Activated CD4-positive, alpha-beta T cell treated with anti-CD3 and anti-CD28 coated beads for 1 hour (primary cell): ENCODE measurements at regions not wholly inside any gene's neighbourhood (a gene's known extent, or its start where the extent isn't known, plus 50 kb on each side); places are given as distances from the start of the nearest gene placed in this dataset.

Experiments used
- DNase-seq: peaks from one replicate; pipeline ENCODE4 v3.0.0-alpha.2; 2020

DNA sequence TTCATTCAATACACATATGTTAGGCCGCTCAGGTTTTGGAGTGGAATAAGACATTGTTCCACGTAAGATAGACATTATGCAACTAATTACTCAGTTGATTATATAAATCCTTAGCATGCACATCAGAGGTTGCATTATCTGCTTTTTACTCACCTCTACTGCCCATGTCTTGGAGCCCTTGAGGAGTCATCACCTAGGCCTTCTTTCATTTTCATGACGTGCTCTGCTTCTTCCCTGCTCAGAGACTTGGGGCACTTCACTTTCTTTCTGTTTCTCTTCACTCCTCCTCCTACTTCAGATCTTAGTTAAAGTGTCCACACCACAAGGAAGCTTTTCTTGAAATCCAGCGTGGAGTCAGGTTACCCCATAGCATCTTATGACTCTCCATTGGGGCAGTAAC, 241.1 kb downstream of the TLR4 start:
- no peak for DNase-seq

DNA sequence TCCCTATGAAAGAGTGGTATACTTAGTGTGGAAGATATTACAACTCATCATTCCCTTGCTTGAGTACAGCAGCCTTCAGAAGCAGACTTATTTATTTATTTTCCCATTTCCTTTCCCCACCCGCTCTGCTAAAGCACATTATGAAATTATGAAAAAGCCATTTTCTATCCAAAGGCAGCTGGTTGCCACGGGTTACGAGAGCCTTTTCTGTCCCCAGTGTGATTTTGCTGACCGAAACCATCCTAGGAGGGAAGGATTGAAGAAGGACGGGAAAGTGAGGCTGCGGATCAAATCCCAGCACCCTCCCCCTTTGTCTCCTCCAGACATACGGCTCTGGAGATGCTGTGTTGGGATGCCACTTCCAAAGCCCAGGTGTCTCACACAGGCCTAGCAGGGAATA, 246.9 kb downstream of the TLR4 start:
- DNase-seq, result no peak

DNA sequence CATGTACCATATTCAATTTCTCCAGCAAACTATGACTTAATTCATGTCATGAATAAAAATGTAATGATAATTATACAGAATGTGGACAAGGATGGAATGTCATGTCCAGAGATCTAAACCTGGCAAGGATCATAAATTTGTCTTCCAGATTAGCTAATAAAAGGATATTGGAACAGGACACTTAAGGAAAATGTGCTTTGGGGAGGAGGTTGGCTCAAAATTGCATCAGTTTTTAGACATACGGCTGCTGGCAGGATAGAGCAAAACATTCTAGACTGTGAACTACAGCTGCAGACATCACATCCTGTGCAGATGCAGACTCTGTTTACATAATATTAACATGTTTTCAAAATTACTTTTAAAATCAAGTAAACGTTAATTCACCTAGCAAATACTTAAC, 248.4 kb downstream of the TLR4 start:
- no peak for DNase-seq

DNA sequence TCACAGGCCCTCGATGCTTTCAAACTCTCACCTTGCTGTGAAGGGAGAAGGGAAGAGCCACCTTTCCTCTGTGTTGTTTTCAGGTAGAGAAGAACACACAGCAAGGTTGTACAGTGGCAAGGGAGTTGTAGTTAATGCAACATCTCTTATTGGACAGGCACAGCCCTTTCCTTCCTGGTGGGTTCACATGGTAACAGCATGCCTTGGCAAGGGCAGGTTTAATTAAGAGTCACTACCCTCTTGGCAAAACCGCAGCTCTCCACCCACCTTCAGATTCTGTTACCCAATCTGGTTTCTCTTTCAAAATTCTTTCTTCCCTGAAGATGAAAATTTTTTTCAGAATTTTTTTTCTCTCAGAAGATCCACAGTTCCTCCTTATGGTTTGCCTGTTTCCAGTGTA, 253.1 kb downstream of the TLR4 start:
- no peak for DNase-seq

DNA sequence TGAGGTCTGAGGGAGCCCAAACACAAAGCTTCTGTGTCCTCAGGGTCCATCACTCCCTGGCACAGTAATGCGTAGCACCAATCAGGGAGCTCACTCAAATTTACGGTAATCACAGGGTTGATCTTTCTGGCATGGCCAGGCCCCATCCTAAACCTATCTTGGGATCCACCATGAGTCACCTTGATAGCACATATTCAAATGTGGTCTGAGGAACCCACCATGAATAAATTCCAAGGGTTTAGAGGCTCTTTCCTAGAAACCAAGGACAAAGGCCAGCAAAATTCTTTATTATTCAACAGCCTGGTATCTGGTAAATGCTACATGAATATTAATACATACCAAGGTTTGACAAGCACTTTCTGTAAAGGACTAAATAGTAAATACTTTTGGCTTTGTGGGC, 254.5 kb downstream of the TLR4 start:
- DNase-seq, result no peak

DNA sequence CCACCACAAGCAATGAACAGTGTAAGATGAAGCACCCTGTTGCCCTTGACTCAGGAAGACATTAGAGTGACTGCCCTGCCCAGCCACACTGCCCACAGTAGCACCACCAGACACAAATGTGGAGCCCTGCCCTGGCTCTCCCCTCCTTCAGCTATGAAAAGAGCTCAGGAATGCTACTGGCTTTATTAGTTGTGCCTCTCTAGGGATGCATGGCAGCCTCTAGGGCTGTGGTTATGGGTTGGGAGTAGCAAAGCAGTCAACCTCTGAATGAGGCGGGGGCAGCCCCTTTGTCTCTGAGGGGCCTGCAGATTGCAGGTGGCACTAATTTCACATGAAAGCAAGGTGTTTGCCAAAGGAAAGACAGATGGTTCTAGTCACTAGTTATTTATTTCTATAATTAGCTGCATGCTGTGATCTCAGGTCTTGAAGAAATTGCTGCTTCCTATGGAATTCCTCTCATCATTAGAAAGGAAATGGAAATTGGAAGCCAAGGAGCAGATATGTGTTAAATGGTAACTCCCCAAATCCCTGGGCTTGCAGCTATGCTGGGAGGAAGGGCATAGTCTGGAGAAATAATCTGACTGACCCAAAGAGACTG, 259.4 kb downstream of the TLR4 start:
- DNase-seq, result no peak

DNA sequence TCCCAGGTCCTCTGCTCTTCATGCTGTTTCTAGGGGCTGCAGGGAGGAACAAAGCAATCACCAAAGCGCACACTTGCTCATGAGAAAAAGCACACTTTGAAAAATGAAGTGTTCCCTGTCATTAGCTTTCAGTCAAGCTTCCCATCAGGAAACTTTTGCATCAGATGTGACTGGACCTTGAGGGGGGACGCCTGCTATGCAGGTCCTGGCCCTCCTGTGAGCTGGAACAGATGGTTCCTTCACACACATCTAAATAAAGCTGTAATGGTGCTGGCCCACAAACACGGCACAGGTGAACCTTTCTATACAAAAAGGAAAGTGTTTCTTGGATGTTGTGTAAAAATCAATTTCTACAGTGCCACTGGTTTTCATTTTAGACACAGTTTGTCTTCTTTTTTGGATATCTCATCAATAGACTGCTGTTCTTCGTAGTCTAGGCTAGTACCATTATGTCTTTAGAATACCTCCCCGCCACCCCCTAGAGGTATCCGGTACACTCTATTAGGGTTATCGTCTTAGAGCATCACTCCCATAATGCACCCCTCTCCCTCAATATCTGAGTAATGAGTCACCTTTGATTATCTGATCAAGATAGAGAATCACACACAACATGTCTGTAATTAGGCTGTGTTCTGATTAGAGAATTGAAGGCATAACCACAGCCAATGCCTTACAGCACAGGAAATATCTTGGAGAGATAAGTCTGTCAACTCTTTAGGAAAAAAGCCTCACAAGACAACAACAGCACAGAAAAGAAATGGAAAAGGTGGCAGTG, 266.3 kb downstream of the TLR4 start:
- DNase-seq, result no peak

DNA sequence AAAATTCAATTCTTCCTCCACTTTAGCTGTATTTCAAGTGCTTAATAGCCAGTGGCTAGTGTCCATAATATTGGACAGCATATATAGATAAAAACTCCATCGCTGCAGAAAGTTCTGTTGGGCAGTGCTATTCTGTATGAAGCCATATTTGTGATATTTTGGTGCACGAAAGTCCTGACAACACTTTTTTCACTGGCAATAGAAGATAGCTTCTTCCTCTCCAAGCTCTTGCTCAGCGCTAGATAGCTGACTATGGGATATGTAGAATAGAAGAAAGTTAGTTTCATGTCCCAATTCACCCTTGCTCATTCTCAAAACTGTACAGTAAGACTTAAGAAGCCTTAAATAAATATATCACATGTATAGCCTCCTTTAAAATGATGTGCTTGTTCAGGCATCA, 269.9 kb downstream of the TLR4 start:
- no peak for DNase-seq

DNA sequence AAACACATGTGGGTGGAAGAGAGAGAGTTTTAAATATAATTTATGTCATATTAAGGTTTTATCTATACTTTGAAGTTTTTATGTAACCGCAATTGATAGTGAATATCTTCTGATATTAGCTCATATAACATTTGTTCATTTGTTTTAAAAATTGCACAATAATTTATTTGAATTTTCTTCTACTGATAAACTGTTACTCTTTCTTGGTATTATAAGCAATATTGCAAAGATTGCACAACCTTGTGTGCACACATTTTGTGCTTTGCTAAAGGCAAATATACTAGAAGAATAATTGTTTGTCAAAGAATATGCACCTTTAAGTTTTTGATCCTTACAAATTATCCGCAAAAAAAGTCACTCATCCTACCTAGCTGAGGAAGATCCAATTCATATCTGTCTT, 275.7 kb downstream of the TLR4 start:
- no peak for DNase-seq

DNA sequence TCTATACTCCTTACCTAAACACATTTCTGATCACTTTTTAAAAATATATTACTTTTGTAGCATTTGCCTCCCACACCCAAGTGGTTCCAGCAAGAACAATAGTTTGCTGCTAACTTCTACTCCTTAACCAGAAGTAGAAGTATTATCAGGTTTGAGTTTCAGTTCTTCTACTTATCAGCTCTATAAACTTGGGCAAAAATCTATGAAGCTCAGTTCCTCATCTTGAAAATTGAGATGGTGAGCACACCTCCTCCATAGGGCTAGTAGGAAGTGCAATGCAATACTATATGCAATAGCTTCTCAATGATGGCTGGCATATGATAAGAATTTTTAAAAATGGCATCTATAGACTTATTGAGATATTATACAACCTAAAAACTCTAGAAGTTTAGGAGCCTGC, 283.7 kb downstream of the TLR4 start:
- no peak for DNase-seq

DNA sequence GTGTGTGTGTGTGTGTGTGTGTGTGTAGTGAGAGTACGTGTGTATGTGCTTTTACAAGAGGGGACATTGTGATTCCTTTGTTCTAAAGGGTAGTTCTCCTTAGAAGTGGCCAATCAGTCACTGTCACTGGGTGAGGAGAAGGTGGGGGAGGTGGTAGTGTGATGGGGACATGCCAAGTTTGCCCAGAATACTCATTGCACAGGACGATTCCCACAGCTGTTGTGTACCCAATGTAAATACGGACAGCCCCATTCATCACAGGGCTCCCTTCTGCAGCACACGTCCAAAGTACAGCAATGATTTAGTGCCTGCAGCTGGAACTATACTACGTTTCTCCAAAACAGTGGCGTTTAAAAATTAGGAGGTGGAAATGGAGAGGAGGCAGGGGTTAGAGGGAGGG, 287.8 kb downstream of the TLR4 start:
- DNase-seq, result no peak

DNA sequence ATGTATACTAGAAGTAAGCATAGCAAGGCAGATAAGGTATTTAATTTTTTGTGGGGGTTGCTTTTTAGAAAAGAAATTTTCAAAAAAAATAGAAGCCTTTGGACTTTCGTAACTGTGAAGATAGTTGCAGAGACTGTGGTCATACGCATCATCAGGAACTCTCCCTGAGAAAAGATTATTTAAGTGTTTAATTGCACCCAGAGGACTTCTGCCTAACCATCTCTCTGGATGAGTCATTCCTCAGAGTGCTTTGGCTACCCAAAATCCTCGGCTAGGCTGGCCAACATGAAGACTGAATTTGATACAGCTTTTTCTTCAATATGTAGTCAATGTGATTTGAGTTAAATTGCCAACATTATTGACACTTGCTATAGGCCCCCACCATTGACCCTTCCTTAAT, 296.4 kb downstream of the TLR4 start:
- no peak for DNase-seq

DNA sequence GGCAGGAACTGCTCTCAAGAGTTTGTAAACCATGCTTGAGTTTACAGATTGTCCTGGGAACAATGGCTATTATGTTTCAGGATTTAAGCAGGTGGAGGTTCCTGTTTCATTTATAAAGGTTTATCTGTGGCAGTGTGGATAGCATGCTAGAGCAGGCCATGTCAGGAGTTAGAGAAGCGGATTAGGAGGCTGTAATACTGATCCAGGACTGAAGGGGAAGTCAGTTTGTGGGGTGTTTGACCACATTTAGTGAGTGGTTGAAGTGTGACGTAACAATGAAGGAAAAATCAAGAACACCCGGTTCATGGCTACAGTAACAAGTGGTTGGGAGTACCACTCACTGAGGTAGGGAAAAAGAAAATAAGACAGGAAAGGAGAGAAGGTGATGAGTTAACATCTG, 299.0 kb downstream of the TLR4 start:
- no peak for DNase-seq

DNA sequence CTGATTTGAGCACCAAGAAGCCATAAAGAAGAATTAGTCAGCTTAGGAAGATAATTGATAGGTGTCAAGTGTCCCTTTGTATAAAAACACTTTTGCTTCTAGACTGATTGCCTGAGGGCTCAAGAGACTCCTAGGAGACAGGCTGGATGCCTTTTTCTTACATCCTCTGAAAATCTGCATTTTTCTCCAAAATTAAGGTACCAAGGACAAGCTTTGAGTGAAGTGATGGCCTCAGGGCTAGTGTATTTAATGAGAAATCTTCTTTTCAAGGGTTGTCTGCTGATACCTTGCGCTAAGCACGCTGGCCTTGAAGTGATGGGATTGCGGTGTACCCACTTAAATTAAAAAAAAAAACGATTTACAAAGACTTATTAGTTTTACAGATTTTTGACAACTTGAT, 304.0 kb downstream of the TLR4 start:
- no peak for DNase-seq

DNA sequence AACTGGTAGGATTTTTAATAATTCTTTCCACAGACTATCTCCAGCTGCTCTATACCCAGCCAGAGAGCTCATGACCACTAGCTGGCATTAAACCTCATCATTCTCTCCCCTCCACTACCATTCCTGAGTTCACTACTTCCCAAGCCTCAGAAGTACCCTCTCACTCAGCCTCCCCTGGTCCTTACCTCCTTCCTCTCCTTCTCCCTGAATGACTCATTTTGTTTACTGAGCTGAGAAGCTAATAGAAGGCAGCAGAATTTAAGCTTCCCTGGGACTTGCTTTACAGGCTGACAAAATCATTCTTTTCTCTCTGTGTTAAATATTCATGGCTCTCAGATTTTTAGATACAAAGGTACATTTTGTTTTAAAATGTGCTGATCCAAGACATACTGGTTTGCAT, 305.4 kb downstream of the TLR4 start:
- DNase-seq, result no peak

DNA sequence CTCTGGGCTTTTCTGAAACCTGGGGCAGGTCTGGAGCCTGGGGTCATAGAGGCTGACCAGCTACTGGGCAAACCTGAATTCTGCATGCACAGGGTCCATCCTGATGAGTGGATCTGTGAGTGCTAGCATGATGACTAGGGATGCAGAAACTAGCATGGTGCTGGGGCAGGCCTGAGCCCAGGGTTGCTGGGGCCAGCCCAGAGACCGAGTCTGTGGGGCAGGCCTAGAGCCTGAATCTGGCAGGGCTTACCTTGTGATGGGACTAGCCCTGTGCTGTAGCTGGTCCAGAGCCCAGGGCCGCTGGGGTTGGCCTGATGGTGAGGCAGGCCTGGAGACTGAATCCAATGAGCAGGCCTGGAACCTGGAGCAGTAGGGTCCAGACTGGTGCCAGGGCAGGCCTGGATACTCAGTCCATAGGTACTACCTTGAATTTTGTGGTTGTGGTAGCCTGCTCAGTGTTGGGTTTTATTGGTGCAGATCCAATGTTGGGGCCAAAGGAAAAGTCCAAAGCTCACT, 313.5 kb downstream of the TLR4 start:
- DNase-seq, result no peak

DNA sequence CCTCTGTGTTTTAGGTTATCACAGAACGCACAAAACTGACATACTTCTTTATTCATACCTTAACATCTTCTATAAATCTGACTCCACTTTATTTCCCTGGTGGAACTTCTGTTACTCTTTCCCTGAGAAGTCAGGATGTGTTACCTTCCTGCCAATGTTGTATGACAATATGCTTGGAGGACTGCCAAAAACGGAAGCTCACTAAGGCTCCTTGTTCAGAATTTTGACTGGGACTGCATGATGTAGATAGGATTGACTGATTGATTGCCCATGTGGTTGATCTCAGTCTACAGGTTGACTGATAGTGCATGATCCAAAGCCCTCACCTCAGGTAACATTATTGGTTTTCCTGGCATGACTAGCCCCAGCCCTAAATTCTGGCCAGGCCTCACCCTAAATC, 319.4 kb downstream of the TLR4 start:
- no peak for DNase-seq

DNA sequence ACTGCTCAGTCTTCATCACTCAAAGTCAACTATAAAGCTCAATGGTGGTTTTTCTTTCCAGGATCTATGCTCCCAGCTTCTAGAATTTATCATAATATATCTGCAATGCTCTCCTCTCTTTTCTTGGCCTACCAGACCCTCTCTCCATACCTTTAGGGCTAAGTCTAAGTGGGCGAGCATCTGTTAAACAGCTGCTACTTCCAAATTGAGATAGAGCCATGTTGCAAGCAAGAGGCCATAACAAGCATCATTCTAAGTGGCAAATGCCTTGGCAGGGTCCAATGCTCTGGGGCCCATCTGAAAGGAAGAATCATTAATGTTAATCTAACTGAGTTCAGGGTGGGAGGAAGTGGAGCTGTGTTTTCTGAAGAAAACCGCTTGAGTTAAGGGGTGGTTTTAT, 324.0 kb downstream of the TLR4 start:
- DNase-seq, result no peak

DNA sequence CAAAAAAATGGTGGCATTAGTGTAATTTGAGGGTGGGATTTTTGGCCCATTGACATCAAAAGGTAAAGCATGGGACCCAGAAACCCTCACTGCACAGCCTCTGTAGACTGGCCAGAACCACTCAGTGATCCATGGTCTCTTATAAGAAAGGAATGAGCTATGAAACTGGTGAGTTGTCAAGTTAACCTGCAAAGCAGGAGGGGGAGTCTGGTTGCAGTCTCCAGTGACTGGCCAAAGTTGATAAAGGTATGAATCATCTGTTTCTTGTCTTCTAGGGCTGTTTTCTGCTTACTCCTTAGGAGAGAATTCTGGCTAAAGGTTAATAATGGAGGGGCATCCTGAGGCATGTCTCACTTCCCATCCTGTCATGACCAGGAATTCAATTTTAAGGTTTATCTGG, 325.2 kb downstream of the TLR4 start:
- DNase-seq, result no peak

DNA sequence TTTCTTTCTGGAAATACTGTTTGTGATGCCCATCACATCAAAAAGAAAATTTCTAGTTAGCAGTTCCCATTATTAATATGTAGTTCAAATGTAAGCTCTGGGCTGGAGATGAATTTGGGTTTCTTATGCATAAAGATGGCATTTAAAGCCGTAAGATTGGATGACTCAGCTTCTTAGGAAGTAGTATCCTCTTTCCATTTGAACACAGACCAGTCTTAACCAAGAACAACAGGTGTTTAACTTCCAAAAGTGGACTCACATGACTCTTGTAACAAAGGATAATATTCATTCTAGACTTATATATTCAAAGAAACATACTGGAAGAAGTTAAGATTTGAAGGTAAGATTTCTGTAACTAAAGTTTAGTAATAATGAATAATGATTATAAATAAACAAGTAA, 330.5 kb downstream of the TLR4 start:
- no peak for DNase-seq

DNA sequence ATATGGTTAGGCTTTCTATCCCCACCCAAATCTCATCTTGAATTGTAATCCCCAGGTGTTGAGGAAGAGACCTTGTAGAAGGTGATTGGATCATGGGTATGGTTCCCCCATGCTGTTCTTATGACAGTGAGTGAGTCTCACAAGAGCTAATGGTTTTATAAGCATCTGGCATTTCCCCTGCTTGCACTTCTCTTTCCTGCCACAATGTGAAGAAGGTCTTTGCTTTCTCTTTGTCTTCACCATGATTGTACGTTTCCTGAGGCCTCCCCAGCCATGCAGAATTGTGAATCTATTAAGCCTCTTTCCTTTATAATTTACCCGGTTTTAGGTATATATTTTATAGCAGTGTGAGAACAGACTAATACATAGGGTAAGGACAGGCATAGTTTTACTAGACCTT, 334.5 kb downstream of the TLR4 start:
- DNase-seq, result no peak

DNA sequence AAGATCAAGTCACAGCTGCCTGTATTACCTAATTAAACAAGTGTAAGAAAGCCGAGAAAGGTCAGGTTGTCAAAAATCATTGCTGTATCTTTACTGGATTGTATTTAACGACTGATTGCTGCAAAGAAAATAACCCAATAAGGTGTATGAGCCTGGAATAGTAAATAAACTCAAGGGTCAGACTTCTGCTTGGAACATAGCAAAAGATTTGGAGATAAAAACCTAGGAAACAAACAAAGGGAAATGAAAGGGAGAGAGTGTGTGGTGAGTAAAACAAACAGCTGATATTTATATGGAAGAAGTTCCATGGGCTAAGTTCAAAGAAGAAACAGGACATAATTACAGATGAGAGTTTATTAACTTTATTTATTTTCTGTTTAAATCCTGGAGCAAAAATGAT, 354.0 kb downstream of the TLR4 start:
- no peak for DNase-seq

DNA sequence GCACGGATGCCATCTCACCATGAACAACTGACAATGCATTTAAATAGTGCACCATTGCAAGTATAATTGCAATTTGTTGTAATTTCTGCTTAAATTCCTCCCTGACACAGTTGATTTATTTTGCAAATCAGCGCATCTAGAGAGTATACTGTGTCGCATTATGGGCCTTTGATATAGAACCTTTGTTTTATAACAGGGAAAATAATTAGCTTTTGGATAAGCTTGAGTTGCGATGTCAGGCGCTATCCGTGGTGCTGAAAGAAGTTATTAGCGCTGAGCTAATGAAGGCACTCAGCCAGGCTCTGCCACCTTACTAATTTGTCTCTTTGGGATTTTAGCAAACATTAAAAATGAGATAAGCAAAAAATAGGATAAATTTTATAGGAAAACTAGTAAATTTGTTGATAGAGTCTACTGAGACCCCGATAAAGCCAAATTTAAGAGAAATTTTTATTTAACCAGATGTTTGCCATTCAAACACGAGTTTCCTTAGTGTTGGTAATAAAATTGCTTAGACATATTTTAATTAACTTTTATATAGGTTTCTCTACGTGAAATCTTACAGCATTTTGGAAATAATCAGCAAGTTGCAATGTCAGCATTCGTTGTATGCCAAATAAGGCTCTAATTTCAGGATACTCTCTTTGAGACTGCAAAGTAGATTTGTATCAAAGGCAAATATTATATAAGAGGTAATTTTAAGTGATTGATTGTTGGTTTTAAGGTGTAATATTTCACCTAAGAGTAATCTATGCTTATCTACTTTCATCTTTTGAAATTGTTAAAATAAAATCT, 355.5 kb downstream of the TLR4 start:
- no peak for DNase-seq

DNA sequence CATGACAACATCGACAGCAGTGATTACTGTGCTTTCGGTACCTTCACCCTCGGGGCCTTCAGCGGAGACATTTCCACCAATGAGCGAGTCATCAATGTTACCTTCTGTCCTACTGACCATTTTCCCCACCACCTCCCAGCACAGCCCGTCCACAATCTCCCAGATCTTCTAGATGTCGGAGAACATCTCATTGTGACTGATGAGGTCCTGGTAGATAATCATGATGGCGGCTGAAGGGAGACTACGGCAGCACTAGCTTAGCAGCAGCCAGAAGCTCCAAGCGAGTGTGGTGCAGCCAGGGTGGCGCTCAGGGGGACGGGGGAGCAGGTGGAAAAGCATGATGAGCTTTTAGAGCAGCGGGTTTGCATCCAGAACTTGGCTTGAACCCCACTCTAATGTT, 379.0 kb downstream of the TLR4 start:
- no peak for DNase-seq
